OCI-LY7 (cell line): ENCODE measurements at regions not wholly inside any gene's neighbourhood (a gene's known extent, or its start where the extent isn't known, plus 50 kb on each side); places are given as distances from the start of the nearest gene placed in this dataset.
"Not testable (repeated sequence)": the region's sequence is repeated elsewhere in the genome, so short reads cannot be mapped to it uniquely, and the experiment has no call there.

Source experiments
- BruUV-seq: library from RNA; stranded (reverse); fragments of 400-500 nt; replicated peaks from 2 replicates; lab custom pipeline; 2021; lab: Mats Ljungman, UMichigan
- CTCF ChIA-PET: fragments of 300-600 bp; sonication (Branson Sonifier 250); formaldehyde crosslinking; loops from one replicate; lab custom pipeline; 2022; ENCODE audit warnings: antibody characterized with exemption; ENCODE audit not compliant: unreplicated experiment; lab: Charles Lee
- POLR2A ChIA-PET: fragments of 300-600 bp; sonication (Branson Sonifier 250); formaldehyde crosslinking; loops from one replicate; lab custom pipeline; 2022; ENCODE audit warnings: antibody characterized with exemption; lab: Charles Lee
- DNase-seq: peaks from one replicate; pipeline ENCODE4 v3.0.0-alpha.2; 2015; ENCODE audit warnings: low spot score
- H2AFZ ChIP-seq: fragments of 200-600 bp; sonication (generic), shearing (Covaris generic); 2 replicates; pipeline ENCODE4 v1.6.1; 2014; ENCODE audit warnings: mild to moderate bottlenecking, antibody characterized with exemption, low read length, moderate library complexity
- H3K27ac ChIP-seq: fragments of 200-600 bp; sonication (generic); 2 replicates; pipeline ENCODE4 v1.5.1; 2014; ENCODE audit warnings: mixed run types, low read depth, mild to moderate bottlenecking, moderate library complexity, low read length, inconsistent platforms; ENCODE audit not compliant: poor library complexity, severe bottlenecking
- H3K36me3 ChIP-seq: fragments of 200-600 bp; sonication (generic); 2 replicates; pipeline ENCODE4 v1.6.1; 2014; ENCODE audit warnings: mild to moderate bottlenecking, antibody characterized with exemption, low read length, moderate library complexity, mixed read lengths; ENCODE audit not compliant: insufficient read depth
- H3K4me1 ChIP-seq: fragments of 200-600 bp; sonication (generic); 2 replicates; pipeline ENCODE4 v1.5.1; 2014; ENCODE audit warnings: mild to moderate bottlenecking, low read length; ENCODE audit not compliant: insufficient read depth, poor library complexity, severe bottlenecking
- H3K4me2 ChIP-seq: fragments of 200-600 bp; sonication (generic); 2 replicates; pipeline ENCODE4 v1.6.1; 2014; ENCODE audit warnings: mild to moderate bottlenecking, low read length
- H3K4me3 ChIP-seq: fragments of 200-600 bp; sonication (generic); 2 replicates; pipeline ENCODE4 v1.5.1; 2014; ENCODE audit warnings: mild to moderate bottlenecking, low read depth, low read length; ENCODE audit not compliant: poor library complexity, severe bottlenecking
- H3K79me2 ChIP-seq: fragments of 200-600 bp; sonication (generic); 2 replicates; pipeline ENCODE4 v1.6.1; 2016; ENCODE audit warnings: low read depth, mild to moderate bottlenecking, low read length, moderate library complexity, mixed read lengths; ENCODE audit not compliant: insufficient read depth
- H3K9me2 ChIP-seq: fragments of 200-600 bp; sonication (generic); 2 replicates; pipeline ENCODE4 v1.6.1; 2016; ENCODE audit warnings: mild to moderate bottlenecking, low read length, mixed read lengths; ENCODE audit not compliant: insufficient read depth
- H3K9me3 ChIP-seq: fragments of 200-600 bp; sonication (generic); 2 replicates; pipeline ENCODE4 v1.6.1; 2014; ENCODE audit warnings: mild to moderate bottlenecking, mixed run types, low read length, mixed read lengths
- H4K20me1 ChIP-seq: fragments of 200-600 bp; sonication (generic); 2 replicates; pipeline ENCODE4 v1.6.1; 2014; ENCODE audit warnings: mild to moderate bottlenecking, antibody characterized with exemption, low read length, moderate library complexity, mixed read lengths; ENCODE audit not compliant: insufficient read depth
- CTCF ChIP-seq: fragments of 200-600 bp; sonication (generic); conservative IDR thresholded peaks from 2 replicates; pipeline ENCODE4 v1.5.1; 2014; ENCODE audit warnings: mild to moderate bottlenecking, antibody characterized with exemption, low read length, moderate library complexity, mixed read lengths
- EZH2phosphoT487 ChIP-seq: fragments of 200-600 bp; sonication (generic); IDR thresholded peaks from 2 replicates; pipeline ENCODE4 v1.6.1; 2018; ENCODE audit warnings: low read depth, borderline replicate concordance, mild to moderate bottlenecking, mixed run types, antibody characterized with exemption, low read length, moderate library complexity, mixed read lengths
- intact Hi-C: fragments of 100-400 bp; cut with micrococcal nuclease; formaldehyde crosslinking; loops from one replicate; pipeline ENCODE4 v1.10.0; 2022; ENCODE audit not compliant: unreplicated experiment

DNA sequence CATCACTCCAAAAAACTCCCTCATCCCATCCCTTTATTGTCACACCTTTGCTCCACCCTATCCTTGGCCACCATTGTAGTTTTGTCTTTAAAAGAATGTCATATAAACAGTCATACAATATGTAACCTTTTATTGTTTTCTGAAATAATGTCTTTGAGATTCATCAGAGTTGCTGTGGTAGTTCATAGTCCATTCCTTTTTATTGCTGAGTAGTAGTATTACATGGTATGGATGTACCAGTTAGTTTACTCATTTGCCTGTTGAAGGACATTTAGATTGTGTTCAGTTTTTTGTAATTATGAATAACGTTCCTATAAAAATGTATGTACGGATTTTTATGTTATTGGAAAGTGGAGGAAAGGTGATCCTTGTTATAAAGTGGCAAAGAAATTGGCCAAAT, 171.8 kb upstream of the GCFC2 start:
- Histone ChIP-seq H3K27ac (no peak overlapping the region), H3K4me2 (no peak overlapping the region), H3K9me3 (no peaks in the 10 kb centered on the region), H3K4me1 (no peaks in the 10 kb centered on the region), H3K9me2 (no peaks in the 10 kb centered on the region), H2AFZ (no peak overlapping the region), H3K4me3 (no peak overlapping the region), H4K20me1 (no peaks in the 10 kb centered on the region), H3K36me3 (no peaks in the 10 kb centered on the region), H3K79me2 (no peaks in the 10 kb centered on the region)
- no peak for DNase-seq
- intact Hi-C loops: no loop called here
- BruUV-seq: no TSS peak
- POLR2A ChIA-PET: no interaction called here
- TF ChIP-seq CTCF: no peak
- no peak for TF ChIP-seq EZH2phosphoT487
- CTCF ChIA-PET: no interaction called here

GRCh38 chr2:75875606-75876005, 164.9 kb upstream of the GCFC2 start:
- POLR2A ChIA-PET: not testable (repeated sequence)

GRCh38 chr2:75871762-75872614, 161.3 kb upstream of the GCFC2 start:
- H3K9me2 ChIP-seq, H3K27ac ChIP-seq, BruUV-seq, H3K79me2 ChIP-seq, CTCF ChIA-PET, H4K20me1 ChIP-seq, H3K4me1 ChIP-seq, DNase-seq, H3K4me2 ChIP-seq, H3K36me3 ChIP-seq, H3K9me3 ChIP-seq, H2AFZ ChIP-seq, H3K4me3 ChIP-seq, intact Hi-C loops: not testable (repeated sequence)
- POLR2A ChIA-PET: interaction anchor here (0.7 to 1.1 kb wide), 2 partner anchors 16 to 67 kb away, joined by 3 to 4 read pairs; no protein-coding TSS in a partner anchor

More at GRCh38 chr2:75875606-75876005, 164.9 kb upstream of the GCFC2 start:
- H3K4me2 ChIP-seq, H3K79me2 ChIP-seq, H2AFZ ChIP-seq, H3K4me1 ChIP-seq, H3K9me2 ChIP-seq, CTCF ChIA-PET, BruUV-seq, intact Hi-C loops, H3K9me3 ChIP-seq, H4K20me1 ChIP-seq, H3K27ac ChIP-seq, H3K4me3 ChIP-seq, H3K36me3 ChIP-seq, DNase-seq: not testable (repeated sequence)
